Bronchial epithelial cell (primary cell): ENCODE measurements at regions not wholly inside any gene's neighbourhood (a gene's known extent, or its start where the extent isn't known, plus 50 kb on each side); places are given as distances from the start of the nearest gene placed in this dataset.

ENCODE experiments used
- DNase-seq: peaks from one replicate; pipeline ENCODE4 v3.0.0-alpha.2; 2010; ENCODE audit warnings: low read depth
- FAIRE-seq: peaks from 2 replicates; lab custom pipeline; 2011; peaks lifted over from hg19 to GRCh38; lab: Jason Lieb, UNC
- H3K27me3 ChIP-seq: 2 replicates; pipeline ENCODE4 v1.5.1; 2011; ENCODE audit warnings: low read length; ENCODE audit not compliant: control insufficient read depth, insufficient read depth
- H3K36me3 ChIP-seq: 2 replicates; pipeline ENCODE4 v1.5.1; 2011; ENCODE audit warnings: low read length; ENCODE audit not compliant: control insufficient read depth, insufficient read depth
- H3K4me3 ChIP-seq: 2 replicates; pipeline ENCODE4 v1.5.1; 2011; ENCODE audit warnings: mild to moderate bottlenecking, low read depth, low read length, control low read depth
- TF ChIP-seq, protein P1 (sequence below): IDR thresholded peaks from 2 replicates; pipeline ENCODE4 v1.5.1; 2011; ENCODE audit warnings: mild to moderate bottlenecking, moderate library complexity, low read length, control low read depth, inconsistent platforms; ENCODE audit not compliant: insufficient read depth, severe bottlenecking

DNA sequence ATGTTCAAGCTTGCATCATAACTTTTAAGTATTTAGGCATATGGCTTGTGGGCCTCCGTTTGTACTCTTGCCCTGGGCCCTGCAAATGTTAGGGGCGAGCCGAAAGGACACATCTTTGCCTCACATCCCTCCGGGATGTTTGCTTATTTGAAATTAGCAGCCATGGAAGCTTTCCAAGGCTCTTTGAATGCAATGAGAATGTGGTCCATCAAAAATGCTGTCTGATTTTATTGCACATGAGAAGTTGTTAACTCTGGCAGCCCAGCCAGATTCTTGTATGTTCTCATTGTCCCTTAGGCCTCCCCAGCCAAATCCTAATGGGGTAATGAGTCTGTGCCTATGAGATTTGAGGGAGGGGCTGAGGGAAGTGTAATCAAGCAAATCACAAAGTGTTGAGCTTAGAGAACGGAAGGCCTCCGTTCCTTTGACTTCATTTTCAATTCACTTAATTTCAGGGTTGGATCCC lies 261.2 kb upstream of the MARCKS start:
- Histone ChIP-seq H3K36me3 (no peaks in the 10 kb centered on the region), H3K4me3 (no peak overlapping the region), H3K27me3 (no peaks in the 10 kb centered on the region)
- no peak for FAIRE-seq
- TF ChIP-seq, protein P1, sequence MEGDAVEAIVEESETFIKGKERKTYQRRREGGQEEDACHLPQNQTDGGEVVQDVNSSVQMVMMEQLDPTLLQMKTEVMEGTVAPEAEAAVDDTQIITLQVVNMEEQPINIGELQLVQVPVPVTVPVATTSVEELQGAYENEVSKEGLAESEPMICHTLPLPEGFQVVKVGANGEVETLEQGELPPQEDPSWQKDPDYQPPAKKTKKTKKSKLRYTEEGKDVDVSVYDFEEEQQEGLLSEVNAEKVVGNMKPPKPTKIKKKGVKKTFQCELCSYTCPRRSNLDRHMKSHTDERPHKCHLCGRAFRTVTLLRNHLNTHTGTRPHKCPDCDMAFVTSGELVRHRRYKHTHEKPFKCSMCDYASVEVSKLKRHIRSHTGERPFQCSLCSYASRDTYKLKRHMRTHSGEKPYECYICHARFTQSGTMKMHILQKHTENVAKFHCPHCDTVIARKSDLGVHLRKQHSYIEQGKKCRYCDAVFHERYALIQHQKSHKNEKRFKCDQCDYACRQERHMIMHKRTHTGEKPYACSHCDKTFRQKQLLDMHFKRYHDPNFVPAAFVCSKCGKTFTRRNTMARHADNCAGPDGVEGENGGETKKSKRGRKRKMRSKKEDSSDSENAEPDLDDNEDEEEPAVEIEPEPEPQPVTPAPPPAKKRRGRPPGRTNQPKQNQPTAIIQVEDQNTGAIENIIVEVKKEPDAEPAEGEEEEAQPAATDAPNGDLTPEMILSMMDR = no peak
- DNase-seq = no peak

DNA sequence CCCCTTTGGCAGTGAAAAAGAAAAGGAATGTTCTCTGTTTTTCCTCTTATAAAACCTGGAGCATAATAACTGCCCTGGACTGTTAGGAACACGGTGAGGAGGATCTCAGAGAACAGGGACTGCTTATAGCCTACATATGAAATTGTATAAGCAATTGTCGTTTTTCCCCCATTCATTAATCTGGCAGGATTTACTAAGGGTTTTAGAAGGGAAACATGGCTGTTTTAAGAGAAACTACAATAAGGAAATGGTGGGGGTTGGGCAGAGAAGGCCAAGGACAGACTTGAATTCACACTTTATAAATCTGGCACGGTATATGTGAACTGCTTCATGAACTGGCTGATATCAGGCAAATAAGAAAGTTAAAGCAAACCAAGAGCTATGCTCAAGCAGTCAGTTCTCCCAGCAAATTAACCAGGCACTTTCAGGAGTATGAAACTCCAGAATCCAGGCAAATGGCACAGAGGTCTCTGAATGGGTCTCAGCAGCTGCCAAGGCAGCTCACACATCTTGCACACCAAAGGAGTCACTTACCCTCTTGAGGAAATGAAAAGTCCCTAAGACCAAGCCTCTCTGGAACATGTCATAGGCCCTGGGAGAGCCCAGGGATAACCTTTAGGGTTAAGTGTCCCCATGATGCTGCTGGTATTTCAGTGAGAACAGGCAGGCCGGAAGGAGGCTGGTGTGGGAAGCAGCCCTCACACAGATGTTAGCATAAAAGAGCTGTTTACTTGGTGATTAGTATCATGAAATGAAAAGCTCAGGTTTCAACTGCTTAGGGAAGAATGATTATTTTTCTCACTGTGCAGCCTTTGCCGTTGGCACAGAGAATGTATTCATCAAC lies 260.5 kb upstream of the MARCKS start:
- DNase-seq = peak; percentile 32
- FAIRE-seq = no peak
- Histone ChIP-seq H3K36me3 (no peaks in the 10 kb centered on the region), H3K27me3 (no peaks in the 10 kb centered on the region), H3K4me3 (no peak overlapping the region)
- TF ChIP-seq, protein P1 = no peak

DNA sequence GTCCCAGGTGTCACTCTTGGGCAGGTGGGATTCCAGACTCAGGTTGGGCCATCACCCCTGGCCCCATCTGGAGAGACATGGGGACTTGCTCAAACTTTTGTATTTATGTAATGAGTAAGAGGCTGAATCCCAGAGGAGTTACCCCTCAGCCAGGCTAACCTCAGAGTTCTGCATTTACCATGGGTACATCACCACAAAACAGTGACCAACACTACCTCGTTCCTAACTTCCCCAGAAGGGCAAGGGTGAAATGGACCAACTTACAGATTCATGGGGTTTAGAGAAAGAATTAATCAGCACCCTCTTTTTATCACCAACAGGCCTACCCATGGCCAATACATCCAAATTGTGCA lies 259.9 kb upstream of the MARCKS start:
- TF ChIP-seq, protein P1 = no peak
- H3K4me3 ChIP-seq = no peak overlapping the region
- H3K36me3 ChIP-seq = no peaks in the 10 kb centered on the region
- FAIRE-seq = no peak
- DNase-seq = no peak
- no peaks in the 10 kb centered on the region for H3K27me3 ChIP-seq

DNA sequence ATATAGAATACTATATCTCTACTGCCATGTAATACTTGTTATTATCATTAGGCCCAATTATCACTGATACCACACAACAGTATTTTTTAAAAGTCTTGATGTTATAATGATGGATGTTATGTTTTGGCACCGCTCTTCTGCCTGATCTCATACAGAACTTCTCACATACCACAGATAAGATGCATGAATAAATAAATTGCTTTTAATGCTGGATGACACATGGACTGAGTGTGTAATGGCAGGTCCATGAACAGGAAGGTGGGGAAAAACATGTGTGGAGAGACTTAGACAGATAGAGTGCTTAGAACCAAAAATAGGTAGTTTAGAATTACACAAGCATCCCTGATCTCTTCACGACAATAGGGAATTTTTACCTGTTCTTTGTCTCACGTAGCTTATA lies 258.4 kb upstream of the MARCKS start:
- TF ChIP-seq, protein P1 = no peak
- DNase-seq (no peak), FAIRE-seq (no peak)
- no peaks in the 10 kb centered on the region for H3K27me3 ChIP-seq
- no peak overlapping the region for H3K4me3 ChIP-seq
- H3K36me3 ChIP-seq = no peaks in the 10 kb centered on the region

DNA sequence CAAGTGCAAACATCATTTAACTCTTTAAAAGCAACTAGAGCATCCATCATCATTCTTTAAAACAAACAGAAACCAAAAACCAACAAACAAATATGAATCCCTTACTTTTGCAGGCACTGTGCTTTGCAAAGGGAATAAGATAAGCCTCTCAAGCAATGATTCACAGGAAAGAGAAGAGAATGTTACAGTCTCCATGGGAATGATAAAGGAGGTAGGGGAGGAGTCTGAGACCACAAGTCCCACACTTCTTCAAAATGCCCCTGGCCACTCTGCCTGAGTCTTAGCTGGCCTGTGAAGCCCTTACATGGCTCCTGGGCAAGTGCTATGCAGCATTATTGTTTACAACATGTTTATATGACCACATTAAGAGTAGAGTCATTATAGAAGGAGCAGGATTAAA lies 257.7 kb upstream of the MARCKS start:
- DNase-seq (no peak), FAIRE-seq (no peak)
- Histone ChIP-seq H3K4me3 (no peak overlapping the region), H3K36me3 (no peaks in the 10 kb centered on the region), H3K27me3 (no peaks in the 10 kb centered on the region)
- TF ChIP-seq, protein P1 = no peak
